ENCODE measurements at regions not wholly inside any gene's neighbourhood (a gene's known extent, or its start where the extent isn't known, plus 50 kb on each side); places are given as distances from the start of the nearest gene placed in this dataset.

DNA sequence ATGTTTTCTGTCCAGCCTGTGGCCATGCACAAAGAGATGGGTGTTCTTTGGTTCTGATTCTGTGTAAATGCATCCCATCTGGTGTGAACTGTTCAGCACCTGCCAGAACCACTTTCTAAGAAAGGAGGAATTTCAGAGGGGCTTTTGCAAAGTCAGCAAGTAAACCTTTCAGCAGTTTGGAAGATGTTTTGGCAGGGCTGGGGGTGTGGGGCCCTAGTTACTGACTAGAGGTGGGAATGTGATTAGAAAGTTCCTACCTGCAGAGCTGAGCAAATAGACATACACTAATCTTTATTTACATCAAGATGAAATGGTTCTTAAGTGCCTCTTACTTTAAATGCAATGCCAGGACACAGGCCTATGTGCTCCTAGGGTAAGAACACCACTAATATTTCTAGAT lies 378.1 kb upstream of the USP24 start:
- intact Hi-C loops (cut with DNase I) = no loop called here
- no peak overlapping the region for H3K27ac ChIP-seq
- no peaks in the 10 kb centered on the region for H3K9me3 ChIP-seq
- no peak for ATAC-seq
- H3K4me1 ChIP-seq = no peaks in the 10 kb centered on the region
- H3K36me3 ChIP-seq (replicated peaks in 1 of 2; ENCODE audit: insufficient read depth in 1 of 2, low read depth in 2 of 2) = no peaks in the 10 kb centered on the region
- H3K27me3 ChIP-seq = no peaks in the 10 kb centered on the region
- no peak for DNase-seq
- no peak overlapping the region for H3K4me3 ChIP-seq
- TF ChIP-seq POLR2A (IDR thresholded peaks at IDR 0.05) = no peak
- TF ChIP-seq, protein P1, sequence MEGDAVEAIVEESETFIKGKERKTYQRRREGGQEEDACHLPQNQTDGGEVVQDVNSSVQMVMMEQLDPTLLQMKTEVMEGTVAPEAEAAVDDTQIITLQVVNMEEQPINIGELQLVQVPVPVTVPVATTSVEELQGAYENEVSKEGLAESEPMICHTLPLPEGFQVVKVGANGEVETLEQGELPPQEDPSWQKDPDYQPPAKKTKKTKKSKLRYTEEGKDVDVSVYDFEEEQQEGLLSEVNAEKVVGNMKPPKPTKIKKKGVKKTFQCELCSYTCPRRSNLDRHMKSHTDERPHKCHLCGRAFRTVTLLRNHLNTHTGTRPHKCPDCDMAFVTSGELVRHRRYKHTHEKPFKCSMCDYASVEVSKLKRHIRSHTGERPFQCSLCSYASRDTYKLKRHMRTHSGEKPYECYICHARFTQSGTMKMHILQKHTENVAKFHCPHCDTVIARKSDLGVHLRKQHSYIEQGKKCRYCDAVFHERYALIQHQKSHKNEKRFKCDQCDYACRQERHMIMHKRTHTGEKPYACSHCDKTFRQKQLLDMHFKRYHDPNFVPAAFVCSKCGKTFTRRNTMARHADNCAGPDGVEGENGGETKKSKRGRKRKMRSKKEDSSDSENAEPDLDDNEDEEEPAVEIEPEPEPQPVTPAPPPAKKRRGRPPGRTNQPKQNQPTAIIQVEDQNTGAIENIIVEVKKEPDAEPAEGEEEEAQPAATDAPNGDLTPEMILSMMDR (IDR thresholded peaks at IDR 0.05) = no peak

DNA sequence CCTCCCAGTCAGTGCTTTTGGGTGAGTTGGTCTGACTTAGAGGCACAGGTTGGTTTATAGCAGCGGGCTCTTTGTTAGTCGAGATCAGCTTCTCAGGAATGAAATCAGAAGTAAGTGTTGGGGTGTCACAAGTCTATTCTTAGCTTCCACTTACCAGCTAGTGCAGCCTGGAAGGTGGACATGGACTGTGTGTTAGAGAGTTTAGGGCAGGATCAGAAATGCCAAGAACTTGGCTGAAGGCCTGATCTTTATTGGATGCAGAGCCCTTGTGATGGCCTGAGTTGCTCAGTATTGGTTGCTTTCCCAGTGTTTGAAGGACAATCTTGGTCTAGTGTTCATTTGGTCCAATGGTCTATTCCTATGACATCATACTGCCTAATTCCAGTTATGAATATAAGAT lies 377.0 kb upstream of the USP24 start:
- Histone ChIP-seq H3K9me3 (no peaks in the 10 kb centered on the region), H3K27ac (no peak overlapping the region), H3K27me3 (no peaks in the 10 kb centered on the region), H3K36me3 (replicated peaks in 1 of 2; ENCODE audit: insufficient read depth in 1 of 2, low read depth in 2 of 2) (no peaks in the 10 kb centered on the region), H3K4me1 (no peaks in the 10 kb centered on the region), H3K4me3 (no peak overlapping the region)
- ATAC-seq = no peak
- 92 to 97% methylated on average over 2 of the region's 2 CpGs for WGBS, 2 donors
- intact Hi-C loops (cut with DNase I) = no loop called here
- TF ChIP-seq, protein P1 (IDR thresholded peaks at IDR 0.05) = no peak
- no peak for TF ChIP-seq POLR2A (IDR thresholded peaks at IDR 0.05)
- no peak for DNase-seq

DNA sequence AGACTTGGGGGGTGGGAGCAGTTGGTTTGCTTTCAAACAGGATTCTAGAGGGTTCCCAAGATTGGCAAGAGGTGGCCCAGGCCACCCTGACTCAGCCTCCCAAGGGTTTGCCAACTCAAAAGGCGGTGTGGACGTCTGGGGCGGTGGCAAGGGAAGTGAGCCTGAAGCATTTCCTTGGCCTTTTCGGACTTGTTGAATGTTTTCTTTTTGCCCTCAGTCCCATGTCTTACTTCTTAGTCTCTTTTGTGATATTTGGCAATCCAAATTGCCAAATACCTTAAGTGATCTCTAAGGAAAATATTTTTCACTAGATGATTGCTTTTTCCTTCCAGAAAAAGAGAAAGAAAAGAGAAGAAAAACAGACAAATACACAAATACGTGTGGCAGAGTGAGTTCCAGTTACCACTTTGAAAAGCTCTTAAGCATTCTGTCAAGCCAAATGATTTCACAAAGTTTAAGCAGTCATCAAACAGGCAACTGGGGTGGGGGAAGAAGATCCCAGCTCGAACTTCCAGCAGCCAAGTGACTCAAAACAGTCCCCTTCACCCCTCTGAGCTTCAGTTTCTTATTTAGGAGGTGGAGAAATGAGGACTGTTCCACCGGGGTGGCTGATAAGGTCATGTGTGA lies 374.6 kb upstream of the USP24 start:
- Histone ChIP-seq H3K4me3 (no peak overlapping the region), H3K4me1 (no peaks in the 10 kb centered on the region), H3K36me3 (replicated peaks in 1 of 2; ENCODE audit: insufficient read depth in 1 of 2, low read depth in 2 of 2) (no peaks in the 10 kb centered on the region), H3K27me3 (no peaks in the 10 kb centered on the region), H3K27ac (no peak overlapping the region), H3K9me3 (no peaks in the 10 kb centered on the region)
- DNase-seq = no peak
- TF ChIP-seq, protein P1 (IDR thresholded peaks at IDR 0.05) = no peak
- no peak for TF ChIP-seq POLR2A (IDR thresholded peaks at IDR 0.05)
- intact Hi-C loops (cut with DNase I) = no loop called here
- WGBS, 2 donors = 78 to 83% methylated on average over 7 of the region's 7 CpGs
- no peak for ATAC-seq

DNA sequence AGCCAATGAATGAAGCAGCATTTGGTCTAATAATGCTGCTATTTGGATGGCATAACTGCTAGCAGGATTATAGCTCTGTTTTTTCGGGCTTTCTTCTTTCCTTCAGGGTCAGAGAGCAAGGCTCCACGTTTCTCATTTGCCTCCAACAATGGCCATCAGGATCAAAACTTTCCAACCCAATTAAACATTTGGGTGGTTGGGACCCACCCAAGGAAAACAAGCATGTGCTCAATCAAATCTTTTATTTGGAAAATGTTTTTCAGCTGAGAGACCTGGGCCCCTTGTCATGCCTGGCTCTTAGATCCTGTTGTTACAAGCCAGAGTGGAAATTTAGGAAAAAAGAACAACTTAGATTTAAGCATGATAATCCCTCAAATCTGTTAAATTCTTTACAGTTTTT lies 373.1 kb upstream of the USP24 start:
- WGBS, 2 donors = 71 to 72% methylated on average over 2 of the region's 2 CpGs
- H3K27me3 ChIP-seq = no peaks in the 10 kb centered on the region
- no peak for ATAC-seq
- no peaks in the 10 kb centered on the region for H3K36me3 ChIP-seq (replicated peaks in 1 of 2; ENCODE audit: insufficient read depth in 1 of 2, low read depth in 2 of 2)
- no peaks in the 10 kb centered on the region for H3K4me1 ChIP-seq
- TF ChIP-seq, protein P1 (IDR thresholded peaks at IDR 0.05) = no peak
- no peak for TF ChIP-seq POLR2A (IDR thresholded peaks at IDR 0.05)
- intact Hi-C loops (cut with DNase I) = no loop called here
- H3K4me3 ChIP-seq = no peak overlapping the region
- no peak overlapping the region for H3K27ac ChIP-seq
- no peaks in the 10 kb centered on the region for H3K9me3 ChIP-seq
- no peak for DNase-seq

DNA sequence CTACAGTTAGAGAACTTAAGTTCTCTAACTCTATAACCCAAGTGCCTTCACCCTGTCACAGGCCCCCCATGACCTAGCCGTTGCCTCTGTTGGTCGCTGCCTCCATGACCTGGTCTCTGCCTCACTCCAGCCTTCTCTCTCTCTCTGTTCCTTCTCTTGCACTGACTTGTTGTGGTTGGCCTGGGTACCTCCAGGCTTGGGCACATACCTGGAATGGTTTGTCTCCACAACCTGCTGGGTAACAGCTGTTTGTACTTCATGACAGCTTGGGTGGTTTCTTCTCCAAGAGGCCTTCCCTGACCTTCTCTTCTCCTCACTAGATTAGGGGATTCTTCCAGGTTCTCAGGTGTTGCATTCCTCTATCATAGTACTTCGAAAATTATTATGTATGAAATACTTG lies 371.6 kb upstream of the USP24 start:
- ATAC-seq = no peak
- no peak overlapping the region for H3K27ac ChIP-seq
- H3K4me1 ChIP-seq = no peaks in the 10 kb centered on the region
- intact Hi-C loops (cut with DNase I) = no loop called here
- WGBS, 2 donors = 86 to 91% methylated on average over 3 of the region's 3 CpGs
- H3K27me3 ChIP-seq = no peaks in the 10 kb centered on the region
- no peaks in the 10 kb centered on the region for H3K36me3 ChIP-seq (replicated peaks in 1 of 2; ENCODE audit: insufficient read depth in 1 of 2, low read depth in 2 of 2)
- H3K4me3 ChIP-seq = no peak overlapping the region
- DNase-seq = no peak
- TF ChIP-seq POLR2A (IDR thresholded peaks at IDR 0.05) = no peak
- TF ChIP-seq, protein P1 (IDR thresholded peaks at IDR 0.05) = no peak
- H3K9me3 ChIP-seq = no peaks in the 10 kb centered on the region
